22Rv1 (cell line): ENCODE measurements at regions not wholly inside any gene's neighbourhood (a gene's known extent, or its start where the extent isn't known, plus 50 kb on each side); places are given as distances from the start of the nearest gene placed in this dataset.

Experiments
- H3K27ac ChIP-seq: fragments of 450-650 bp; 2 replicates; pipeline ENCODE4 v1.5.1; 2017
- ZFX ChIP-seq: fragments of 450-650 bp; IDR thresholded peaks from 2 replicates; pipeline ENCODE4 v1.6.1; 2017; ENCODE audit warnings: antibody characterized with exemption, borderline replicate concordance
- TF ChIP-seq, protein P1 (sequence below): fragments of 450-650 bp; IDR thresholded peaks from 2 replicates; pipeline ENCODE4 v1.5.1; 2017; ENCODE audit warnings: mild to moderate bottlenecking

DNA sequence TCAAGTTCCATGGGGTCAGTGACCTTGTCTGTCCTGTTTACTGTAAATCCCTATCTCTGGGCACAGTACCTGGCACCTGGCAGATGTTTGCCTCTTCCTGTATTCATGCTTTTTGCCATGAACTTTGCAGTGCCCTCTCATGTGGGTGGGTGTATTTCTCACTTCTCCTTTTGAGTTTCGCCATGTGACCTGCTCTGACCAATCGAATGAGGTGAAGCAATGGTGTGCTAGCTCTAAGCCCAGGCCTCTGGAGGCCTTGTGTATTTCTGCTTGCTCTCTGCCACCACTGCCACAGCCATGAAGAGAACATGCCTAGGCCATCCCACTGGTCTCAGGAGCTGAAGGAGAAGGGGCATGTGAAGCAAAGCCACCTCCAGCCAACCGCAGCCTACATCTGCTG, 185.5 kb upstream of the ZC3H12A start:
- no peak for TF ChIP-seq ZFX
- TF ChIP-seq, protein P1, sequence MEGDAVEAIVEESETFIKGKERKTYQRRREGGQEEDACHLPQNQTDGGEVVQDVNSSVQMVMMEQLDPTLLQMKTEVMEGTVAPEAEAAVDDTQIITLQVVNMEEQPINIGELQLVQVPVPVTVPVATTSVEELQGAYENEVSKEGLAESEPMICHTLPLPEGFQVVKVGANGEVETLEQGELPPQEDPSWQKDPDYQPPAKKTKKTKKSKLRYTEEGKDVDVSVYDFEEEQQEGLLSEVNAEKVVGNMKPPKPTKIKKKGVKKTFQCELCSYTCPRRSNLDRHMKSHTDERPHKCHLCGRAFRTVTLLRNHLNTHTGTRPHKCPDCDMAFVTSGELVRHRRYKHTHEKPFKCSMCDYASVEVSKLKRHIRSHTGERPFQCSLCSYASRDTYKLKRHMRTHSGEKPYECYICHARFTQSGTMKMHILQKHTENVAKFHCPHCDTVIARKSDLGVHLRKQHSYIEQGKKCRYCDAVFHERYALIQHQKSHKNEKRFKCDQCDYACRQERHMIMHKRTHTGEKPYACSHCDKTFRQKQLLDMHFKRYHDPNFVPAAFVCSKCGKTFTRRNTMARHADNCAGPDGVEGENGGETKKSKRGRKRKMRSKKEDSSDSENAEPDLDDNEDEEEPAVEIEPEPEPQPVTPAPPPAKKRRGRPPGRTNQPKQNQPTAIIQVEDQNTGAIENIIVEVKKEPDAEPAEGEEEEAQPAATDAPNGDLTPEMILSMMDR: no peak
- no peak overlapping the region for H3K27ac ChIP-seq

DNA sequence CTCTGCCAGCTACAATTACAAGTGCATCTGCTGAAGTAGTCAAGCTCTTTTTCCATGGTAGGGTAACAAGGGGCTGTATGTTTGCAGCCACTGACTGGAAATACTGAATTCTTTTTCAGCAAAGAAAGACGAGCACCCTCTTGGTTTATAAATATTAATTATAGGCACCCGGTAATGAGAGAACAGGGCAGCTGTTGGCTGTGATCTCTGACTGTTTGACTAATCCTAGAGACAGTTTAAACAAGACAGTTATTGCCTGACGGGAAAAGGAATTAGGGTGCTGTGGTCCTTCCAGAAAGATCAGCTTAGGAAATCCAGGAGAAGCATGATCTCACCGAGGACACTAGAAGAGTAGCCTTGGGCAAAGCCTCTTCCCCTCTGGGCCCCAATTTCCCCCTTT, 183.7 kb upstream of the ZC3H12A start:
- no peak overlapping the region for H3K27ac ChIP-seq
- TF ChIP-seq ZFX: no peak
- TF ChIP-seq, protein P1: no peak

DNA sequence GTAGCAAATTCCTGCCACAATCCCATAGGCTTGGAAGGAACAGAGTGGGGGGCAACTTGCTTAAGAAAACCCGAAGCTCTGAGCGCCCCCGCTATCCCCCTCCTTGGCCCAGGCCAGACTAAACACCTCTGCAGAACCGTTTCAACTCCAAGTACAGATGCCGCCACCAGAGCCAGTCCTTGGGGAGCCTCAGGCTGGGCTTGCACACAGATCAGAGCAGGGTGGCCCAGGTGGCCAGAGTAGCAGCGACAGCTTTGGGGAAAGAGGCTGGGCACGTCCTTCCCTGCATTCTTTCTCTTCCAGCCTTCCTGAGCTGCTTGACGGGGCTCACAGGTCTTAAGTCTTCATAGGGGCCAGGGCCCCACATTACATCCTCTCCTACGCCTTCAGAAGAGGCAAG, 181.6 kb upstream of the ZC3H12A start:
- TF ChIP-seq ZFX: no peak
- TF ChIP-seq, protein P1: no peak
- H3K27ac ChIP-seq: no peak overlapping the region

DNA sequence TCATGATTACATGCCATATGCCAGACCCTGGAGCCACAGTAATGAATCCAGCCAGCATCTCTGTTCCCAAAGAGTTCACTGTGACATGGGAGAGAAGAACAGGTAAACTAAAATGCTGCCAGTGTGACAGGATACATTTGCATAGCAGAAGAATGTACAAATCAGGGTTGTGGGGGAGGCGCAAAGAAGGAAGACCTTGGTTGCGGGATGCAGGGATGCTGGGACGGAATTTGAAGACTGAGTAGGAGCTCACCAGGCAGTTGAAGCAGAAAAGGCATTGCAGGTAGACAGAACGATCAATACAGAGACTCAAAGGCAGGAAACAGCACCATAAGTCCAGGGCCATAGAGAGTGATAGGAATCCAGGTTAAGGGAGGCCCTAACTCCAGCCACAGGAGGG, 180.3 kb upstream of the ZC3H12A start:
- TF ChIP-seq ZFX: no peak
- TF ChIP-seq, protein P1: no peak
- no peak overlapping the region for H3K27ac ChIP-seq

DNA sequence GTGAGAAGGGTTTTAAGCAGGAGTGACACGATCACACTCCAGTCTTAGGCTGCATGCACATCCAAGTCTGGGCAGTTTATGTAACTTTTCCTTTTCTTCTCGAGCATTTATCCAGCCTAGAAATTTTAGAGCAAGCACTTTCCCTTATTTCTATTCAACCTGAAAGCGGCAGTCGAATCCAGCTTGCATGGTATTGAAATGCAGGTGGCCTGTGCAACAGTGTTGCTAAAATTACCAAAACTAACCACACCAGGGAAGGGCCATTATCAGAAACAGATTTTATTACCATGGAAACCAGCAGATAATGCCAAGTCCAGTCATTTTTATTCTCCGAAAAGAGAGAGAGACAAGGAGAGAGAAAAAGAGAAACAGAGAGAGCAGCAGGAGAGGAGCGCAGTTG, 179.9 kb upstream of the ZC3H12A start:
- no peak for TF ChIP-seq ZFX
- TF ChIP-seq, protein P1: no peak
- H3K27ac ChIP-seq: no peak overlapping the region

DNA sequence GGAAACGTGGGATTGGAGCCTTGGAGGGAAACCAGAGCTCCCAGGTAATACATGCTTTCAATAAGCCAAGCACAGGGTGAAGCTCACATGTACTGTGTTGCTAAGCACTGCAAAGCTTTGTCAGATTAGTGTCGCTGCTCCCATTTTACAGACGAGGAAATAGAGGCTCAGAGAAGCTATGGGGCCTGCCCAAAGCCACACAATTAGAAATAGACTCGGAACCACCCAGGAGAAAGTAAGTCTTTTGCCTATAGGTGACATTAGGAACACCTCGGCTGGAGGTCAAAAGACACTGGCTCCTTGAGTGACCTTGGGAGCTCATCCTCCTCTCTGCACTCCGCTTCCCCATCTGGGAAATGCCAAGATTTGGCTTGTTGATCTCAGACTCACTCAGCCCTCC, 175.6 kb upstream of the ZC3H12A start:
- no peak overlapping the region for H3K27ac ChIP-seq
- TF ChIP-seq, protein P1: no peak
- no peak for TF ChIP-seq ZFX

DNA sequence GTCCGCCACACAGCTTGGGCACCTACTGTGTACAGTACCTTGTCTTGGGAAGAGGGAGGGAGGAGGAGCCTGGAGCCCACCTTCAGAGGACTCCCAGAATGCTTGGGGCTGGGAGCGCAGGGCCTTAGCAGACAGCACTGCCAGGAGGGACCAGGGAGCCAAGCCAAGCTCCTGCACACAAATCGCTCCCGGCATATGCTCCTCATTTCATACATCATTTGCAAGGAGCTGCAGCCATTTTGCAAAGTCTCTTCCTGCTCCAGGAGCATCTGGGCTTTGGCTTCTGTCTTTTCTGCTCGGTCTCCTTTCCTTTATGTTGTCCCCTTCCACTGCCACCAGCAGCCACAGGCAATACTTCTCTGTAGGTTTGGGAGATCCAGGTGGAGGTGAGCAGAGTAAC, 175.2 kb upstream of the ZC3H12A start:
- TF ChIP-seq, protein P1: no peak
- no peak for TF ChIP-seq ZFX

More for the DNA sequence above, 175.2 kb upstream of the ZC3H12A start:
- H3K27ac ChIP-seq: no peak overlapping the region
